NB4 (cell line): ENCODE measurements at regions not wholly inside any gene's neighbourhood (a gene's known extent, or its start where the extent isn't known, plus 50 kb on each side); places are given as distances from the start of the nearest gene placed in this dataset.

Source experiments
- CTCF ChIP-seq: IDR thresholded peaks from one replicate; pipeline ENCODE4 v1.5.1; 2012; ENCODE audit warnings: low read depth, low read length
- MAX ChIP-seq: IDR thresholded peaks from 2 replicates; pipeline ENCODE4 v1.6.1; 2011; ENCODE audit warnings: low read depth, low read length
- MYC ChIP-seq: IDR thresholded peaks from 2 replicates; pipeline ENCODE4 v1.6.1; 2011; ENCODE audit warnings: low read depth, low read length
- POLR2A ChIP-seq: IDR thresholded peaks from 2 replicates; pipeline ENCODE4 v1.6.1; 2011; ENCODE audit warnings: mild to moderate bottlenecking; ENCODE audit not compliant: insufficient read length; ENCODE audit errors: extremely low read depth

- TF ChIP-seq POLR2A: no peak
- no peak for TF ChIP-seq CTCF
- no peak for TF ChIP-seq MYC
- no peak for TF ChIP-seq MAX
Measured at GRCh38 chr1:4095433-4095971, 195.4 kb upstream of the C1orf174 start.
